IMR-90 (cell line): ENCODE measurements at regions not wholly inside any gene's neighbourhood (a gene's known extent, or its start where the extent isn't known, plus 50 kb on each side); places are given as distances from the start of the nearest gene placed in this dataset.

Experiments
- CEBPB ChIP-seq: IDR thresholded peaks from 2 replicates; pipeline ENCODE4 v1.6.1; 2012; ENCODE audit warnings: low read depth, low read length, improper control_type of control experiment
- CHD1 ChIP-seq: IDR thresholded peaks from 2 replicates; pipeline ENCODE4 v1.6.1; 2012; ENCODE audit warnings: low read depth, low read length, improper control_type of control experiment
- CTCF ChIP-seq: conservative IDR thresholded peaks from 2 replicates; pipeline ENCODE4 v1.5.1; 2012; ENCODE audit warnings: mild to moderate bottlenecking, low read depth, low read length, improper control_type of control experiment
- ELK1 ChIP-seq: fragments of 150-350 bp; IDR thresholded peaks from 2 replicates; pipeline ENCODE4 v1.6.1; 2016; ENCODE audit warnings: low read depth, mild to moderate bottlenecking, low read length, moderate library complexity, borderline replicate concordance
- POLR2A ChIP-seq: IDR thresholded peaks from 2 replicates; pipeline ENCODE4 v1.6.1; 2012; ENCODE audit warnings: mild to moderate bottlenecking, low read depth, low read length
- RAD21 ChIP-seq: IDR thresholded peaks from 2 replicates; pipeline ENCODE4 v1.6.1; 2012; ENCODE audit warnings: low read length, improper control_type of control experiment
- RFX5 ChIP-seq: IDR thresholded peaks from 2 replicates; pipeline ENCODE4 v1.8.0; 2012; ENCODE audit warnings: low read depth, mild to moderate bottlenecking, low read length, moderate library complexity
- TF ChIP-seq, protein P1 (sequence below): fragments of 150-350 bp; IDR thresholded peaks from 2 replicates; pipeline ENCODE4 v1.6.1; 2017; ENCODE audit warnings: mild to moderate bottlenecking, antibody characterized with exemption, low read length, low read depth

DNA sequence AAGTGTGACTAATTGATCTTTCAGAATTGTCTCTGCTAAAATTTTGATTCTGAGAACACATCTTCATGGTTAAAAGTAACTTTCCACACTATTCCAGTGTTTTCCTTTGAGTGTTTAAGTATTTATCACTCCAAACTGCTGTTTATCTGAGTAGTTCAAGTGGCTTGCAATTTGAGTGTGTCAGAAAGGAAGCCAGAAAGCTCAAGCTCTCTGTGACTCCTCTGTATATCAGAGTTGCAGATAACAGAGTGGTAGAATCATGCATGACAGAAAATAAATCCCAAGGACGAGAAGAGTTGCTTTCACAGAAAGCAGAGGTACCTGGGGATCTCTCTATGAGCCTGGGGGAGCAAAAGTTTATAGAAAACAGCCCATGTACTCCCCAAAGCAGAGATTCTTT, 130.0 kb downstream of the CYB561 start:
- TF ChIP-seq CTCF (no peak), CEBPB (no peak), ELK1 (no peak), POLR2A (no peak), RAD21 (no peak), CHD1 (no peak), RFX5 (no peak)
- TF ChIP-seq, protein P1, sequence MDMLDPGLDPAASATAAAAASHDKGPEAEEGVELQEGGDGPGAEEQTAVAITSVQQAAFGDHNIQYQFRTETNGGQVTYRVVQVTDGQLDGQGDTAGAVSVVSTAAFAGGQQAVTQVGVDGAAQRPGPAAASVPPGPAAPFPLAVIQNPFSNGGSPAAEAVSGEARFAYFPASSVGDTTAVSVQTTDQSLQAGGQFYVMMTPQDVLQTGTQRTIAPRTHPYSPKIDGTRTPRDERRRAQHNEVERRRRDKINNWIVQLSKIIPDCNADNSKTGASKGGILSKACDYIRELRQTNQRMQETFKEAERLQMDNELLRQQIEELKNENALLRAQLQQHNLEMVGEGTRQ: no peak
